Hepatocyte (in vitro differentiated cells): ENCODE measurements at regions not wholly inside any gene's neighbourhood (a gene's known extent, or its start where the extent isn't known, plus 50 kb on each side); places are given as distances from the start of the nearest gene placed in this dataset.

Source experiments
- EZH2 ChIP-seq: fragments of 200-600 bp; sonication (generic); IDR thresholded peaks from 2 replicates; pipeline ENCODE4 v1.6.1; 2016; ENCODE audit warnings: antibody characterized with exemption, mild to moderate bottlenecking, borderline replicate concordance
- EZH2phosphoT487 ChIP-seq: fragments of 200-600 bp; sonication (generic); IDR thresholded peaks from one replicate; pipeline ENCODE4 v1.6.1; 2018; ENCODE audit warnings: antibody characterized with exemption, mild to moderate bottlenecking, low read depth, moderate library complexity; ENCODE audit not compliant: unreplicated experiment, severe bottlenecking
- TF ChIP-seq, protein P1 (sequence below): fragments of 200-600 bp; sonication (generic); IDR thresholded peaks from 2 replicates; pipeline ENCODE4 v1.5.1; 2016; ENCODE audit warnings: antibody characterized with exemption, mild to moderate bottlenecking; ENCODE audit not compliant: poor library complexity

DNA sequence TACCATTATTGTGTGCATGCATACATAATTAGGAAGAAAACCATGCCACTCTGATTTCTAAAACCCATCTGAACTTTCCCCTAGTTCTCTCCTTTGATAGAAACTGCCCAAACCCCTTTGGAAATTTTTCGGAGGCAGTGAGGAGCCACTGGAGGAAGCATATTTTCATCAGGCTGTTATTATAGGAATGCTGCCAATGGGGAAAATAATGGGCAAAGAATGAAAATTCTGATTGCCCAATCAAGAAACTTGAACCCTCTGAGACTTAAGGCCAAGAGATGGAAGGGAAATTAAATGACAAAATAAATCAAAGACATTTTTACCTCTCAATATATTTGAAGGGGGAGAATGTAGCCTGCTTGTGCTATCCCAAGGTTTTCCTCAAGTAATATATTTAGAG is 376.0 kb upstream of the PDZRN3 start:
- TF ChIP-seq, protein P1, sequence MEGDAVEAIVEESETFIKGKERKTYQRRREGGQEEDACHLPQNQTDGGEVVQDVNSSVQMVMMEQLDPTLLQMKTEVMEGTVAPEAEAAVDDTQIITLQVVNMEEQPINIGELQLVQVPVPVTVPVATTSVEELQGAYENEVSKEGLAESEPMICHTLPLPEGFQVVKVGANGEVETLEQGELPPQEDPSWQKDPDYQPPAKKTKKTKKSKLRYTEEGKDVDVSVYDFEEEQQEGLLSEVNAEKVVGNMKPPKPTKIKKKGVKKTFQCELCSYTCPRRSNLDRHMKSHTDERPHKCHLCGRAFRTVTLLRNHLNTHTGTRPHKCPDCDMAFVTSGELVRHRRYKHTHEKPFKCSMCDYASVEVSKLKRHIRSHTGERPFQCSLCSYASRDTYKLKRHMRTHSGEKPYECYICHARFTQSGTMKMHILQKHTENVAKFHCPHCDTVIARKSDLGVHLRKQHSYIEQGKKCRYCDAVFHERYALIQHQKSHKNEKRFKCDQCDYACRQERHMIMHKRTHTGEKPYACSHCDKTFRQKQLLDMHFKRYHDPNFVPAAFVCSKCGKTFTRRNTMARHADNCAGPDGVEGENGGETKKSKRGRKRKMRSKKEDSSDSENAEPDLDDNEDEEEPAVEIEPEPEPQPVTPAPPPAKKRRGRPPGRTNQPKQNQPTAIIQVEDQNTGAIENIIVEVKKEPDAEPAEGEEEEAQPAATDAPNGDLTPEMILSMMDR, result no peak
- TF ChIP-seq EZH2phosphoT487 (no peak), EZH2 (no peak)
